GM19452 (cell line): ENCODE measurements at regions not wholly inside any gene's neighbourhood (a gene's known extent, or its start where the extent isn't known, plus 50 kb on each side); places are given as distances from the start of the nearest gene placed in this dataset.
"Not testable (repeated sequence)": the region's sequence is repeated elsewhere in the genome, so short reads cannot be mapped to it uniquely, and the experiment has no call there.

Source experiments
- ATAC-seq: cut with Tn5 transposase; IDR thresholded peaks from one replicate; pipeline ENCODE4 v1.9.1; 2021; ENCODE audit not compliant: unreplicated experiment

GRCh38 chrX:26908218-26908617 is 554.9 kb downstream of the PPP4R3C start:
- no peak for ATAC-seq

GRCh38 chrX:26889574-26889973 is 573.6 kb downstream of the PPP4R3C start:
- ATAC-seq, result no peak

DNA sequence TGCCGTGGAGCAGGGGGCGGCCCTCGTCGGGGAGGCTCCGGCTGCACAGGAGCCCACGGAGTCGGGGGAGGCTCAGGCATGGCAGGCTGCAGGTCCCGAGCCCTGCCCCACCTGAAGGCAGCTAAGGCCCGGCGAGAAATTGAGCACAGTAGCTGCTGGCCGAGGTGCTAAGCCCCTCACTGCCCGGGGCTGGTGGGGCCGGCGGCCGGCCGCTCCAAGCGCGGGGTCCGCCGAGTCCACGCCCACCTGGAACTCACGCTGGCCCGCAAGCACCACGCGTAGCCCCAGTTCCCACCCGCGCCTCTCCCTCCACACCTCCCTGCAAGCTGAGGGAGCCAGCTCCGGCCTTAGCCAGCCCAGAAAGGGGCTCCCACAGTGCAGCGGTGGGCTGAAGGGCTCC is 589.4 kb downstream of the PPP4R3C start:
- no peak for ATAC-seq

DNA sequence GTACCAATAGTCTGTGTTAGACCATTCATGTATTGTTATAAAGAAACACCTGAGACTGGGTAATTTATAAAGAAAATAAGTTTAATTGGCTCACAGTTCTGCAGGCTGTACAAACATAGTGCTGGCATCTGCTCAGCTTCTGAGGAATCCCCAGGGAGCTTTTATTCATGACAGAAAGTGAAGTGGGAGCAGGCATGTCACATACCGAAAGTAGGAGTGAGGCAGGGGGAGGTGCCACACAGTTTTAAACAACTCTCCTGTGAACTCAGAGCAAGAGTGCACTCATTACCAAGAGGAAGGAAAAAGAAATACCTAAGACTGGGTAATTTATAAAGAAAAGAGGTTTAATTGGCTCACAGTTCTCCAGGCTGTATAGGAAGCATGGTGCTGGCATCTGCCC is 591.2 kb downstream of the PPP4R3C start:
- no peak for ATAC-seq

GRCh38 chrX:26851981-26852380 is 611.2 kb downstream of the PPP4R3C start:
- no peak for ATAC-seq

DNA sequence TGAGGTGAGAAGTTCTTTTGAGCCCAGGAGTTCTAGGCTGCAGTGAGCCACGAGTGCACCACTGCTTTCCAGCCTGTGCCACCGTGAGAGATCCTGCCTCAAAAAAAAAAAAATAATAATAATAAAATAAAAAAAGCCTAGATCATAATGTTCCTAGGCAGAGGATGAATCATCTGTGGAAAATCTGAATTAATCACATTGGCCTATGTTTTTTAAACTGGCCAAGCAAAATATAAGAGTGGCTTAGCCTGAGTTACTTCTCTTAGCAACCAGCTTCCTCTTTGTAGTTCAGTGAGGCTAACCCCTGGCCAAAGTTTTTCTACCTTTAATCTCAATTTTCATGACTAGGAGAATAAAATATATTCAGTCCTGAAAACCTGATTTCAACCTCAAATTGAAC is 614.6 kb downstream of the PPP4R3C start:
- no peak for ATAC-seq

GRCh38 chrX:26845056-26845455 is 618.1 kb downstream of the PPP4R3C start:
- ATAC-seq, result no peak

DNA sequence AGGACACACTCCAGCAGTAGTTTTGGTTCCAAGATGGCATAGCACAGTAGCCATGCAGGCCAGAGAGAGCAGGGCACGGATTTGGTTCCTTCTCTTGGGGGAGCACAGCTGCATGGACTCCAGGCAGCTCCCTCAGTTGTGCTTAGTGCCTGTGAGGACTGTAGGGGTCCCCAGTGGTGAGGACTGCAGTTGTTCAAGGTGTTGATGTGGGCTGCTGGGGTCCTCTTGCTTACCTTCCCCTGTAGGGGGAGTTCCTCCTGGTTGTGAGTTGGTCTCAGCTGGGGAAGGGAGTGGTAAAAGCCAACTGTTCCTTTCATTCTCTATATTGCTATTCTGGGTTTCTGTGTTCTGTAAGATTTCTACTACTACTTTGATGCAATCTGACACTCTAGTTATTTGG is 606.5 kb downstream of the MAGEB5 start:
- no peak for ATAC-seq

DNA sequence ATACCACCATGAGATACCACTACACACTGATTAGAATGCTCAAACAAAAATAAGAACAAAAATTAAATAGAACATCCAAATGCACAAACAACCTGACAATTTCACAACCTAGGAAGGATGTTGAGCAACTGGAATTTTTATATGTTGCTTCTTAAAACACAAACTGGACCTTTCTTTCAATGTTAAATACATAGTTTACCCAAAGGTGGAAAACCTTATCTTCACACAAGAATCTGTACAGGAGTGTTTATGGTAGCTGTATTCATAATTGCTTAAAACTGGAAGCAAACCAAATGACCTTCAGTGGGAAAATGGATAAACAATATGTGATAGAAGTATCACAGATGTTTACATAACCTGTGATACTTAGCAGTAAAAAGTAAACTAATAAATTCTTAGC is 573.8 kb downstream of the MAGEB5 start:
- no peak for ATAC-seq

DNA sequence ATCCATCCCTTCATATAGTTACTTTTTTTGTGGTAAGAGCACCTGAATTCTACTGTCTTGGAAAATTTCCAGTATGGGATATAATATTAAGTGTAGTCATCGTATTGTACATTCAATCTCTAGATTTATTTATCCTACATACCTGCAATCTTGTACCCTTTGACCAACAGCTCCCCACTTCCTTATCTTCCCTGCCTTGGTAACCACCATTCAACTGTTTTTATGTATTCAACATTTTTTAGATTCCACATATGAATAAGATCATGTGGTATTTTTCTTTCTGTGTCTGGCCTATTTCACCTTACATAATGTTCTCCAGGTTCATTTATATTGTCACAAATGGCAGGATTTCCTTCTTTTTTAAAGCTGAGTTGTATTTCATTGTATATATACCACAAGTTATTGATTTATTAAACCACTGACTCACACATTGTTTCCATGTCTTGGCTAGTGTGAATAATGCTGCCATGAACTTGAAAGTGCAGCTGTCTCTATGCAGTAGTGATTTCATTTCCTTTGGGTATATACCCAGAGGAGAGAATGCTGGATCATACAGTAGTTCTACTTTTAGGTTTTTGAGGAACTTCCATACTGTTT is 572.5 kb downstream of the MAGEB5 start:
- ATAC-seq, result no peak

DNA sequence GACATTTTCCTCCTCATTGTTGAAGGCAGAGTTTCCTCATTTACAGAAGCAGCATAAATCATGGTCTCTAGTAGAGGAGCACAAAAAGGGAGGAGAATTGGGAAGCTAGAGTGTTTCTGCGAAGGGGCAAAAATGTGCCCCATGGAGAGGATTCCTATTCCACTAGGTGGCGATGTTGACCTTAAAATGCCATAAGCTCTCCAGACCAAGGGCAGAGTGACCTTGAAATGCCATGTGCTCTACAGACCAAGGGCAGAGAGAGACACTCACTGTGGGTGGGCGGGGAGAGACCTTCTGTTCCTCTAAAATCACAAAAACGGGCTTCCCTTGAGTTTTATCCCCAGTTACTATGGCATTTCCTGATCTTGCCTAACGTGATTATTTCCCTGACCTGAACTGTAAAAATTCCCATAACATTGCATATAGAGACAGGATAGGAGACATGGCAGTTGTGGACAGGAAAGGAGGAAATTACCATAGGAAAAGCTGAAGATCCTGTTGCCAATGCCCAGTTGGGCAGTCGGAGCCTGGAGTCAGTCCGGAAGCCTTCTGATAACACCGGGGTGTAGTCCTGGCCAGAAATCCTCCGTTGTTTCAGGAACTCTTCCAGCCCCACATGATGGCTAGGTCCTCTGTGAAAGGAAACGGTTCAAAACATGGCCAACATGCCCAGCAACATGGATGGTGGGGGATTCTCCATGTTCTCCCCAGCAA is 567.7 kb downstream of the MAGEB5 start:
- peak; percentile 55 for ATAC-seq

DNA sequence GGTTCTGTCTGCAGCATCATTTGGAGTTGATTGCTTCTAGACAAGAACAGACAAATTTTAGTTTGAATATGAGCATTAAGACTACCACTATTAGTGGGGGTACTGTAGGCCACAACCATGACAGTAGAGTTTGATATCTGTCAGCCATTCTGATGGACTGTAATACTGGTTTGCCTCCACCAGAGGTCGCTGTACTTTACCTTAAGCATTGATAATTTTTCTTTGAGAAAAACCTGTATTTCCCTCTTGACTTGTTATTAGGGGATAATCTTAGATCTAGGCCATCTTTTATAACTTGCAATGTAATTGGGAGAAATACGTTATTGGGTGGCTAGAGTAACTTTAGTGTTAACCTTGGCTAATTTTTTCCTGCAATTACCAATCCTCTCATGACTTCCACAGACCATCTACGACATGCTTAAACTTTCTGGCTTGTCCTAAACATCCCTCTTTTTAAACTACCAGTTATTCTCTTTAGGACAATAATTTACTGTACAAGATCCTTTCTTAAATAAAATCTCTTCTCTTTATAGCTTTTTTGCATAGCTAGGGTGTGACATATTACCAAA is 562.4 kb downstream of the MAGEB5 start:
- no peak for ATAC-seq

DNA sequence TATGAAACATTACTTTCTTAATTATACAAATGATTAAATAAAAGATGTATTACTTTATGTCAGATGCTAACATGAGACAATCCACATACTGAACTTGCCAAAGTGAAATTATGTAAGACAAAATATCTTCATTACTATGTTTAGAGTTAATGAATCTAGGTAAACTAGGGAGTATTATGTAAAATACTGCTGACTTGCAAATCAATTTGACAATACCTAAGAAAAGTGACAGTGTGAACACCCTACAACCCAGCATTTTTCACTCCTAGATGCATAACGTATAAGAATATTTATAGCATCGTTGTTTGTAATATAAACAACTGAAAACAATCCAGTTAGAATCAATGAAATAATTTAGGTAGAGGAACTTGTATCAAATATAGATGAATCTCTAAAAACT is 546.3 kb downstream of the MAGEB5 start:
- no peak for ATAC-seq

DNA sequence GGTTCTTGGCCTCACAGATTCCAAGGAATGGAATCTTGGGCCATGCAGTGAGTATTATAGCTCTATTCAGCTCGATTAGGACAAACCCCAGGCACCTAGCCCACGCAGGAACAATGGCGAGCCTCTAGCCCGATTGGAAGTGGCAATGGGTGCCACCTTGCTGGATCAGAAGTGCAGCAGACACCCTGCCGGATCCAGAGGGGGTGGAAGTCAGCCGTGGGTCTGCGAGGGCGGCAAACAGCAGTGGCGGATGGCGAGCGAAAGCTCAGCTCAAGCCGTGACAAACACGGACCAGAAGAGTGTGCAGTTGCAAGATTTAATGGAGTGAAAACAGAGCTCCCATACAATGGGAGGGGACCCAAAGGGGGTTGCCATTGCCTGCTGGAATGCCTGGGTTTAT is 539.8 kb downstream of the MAGEB5 start:
- ATAC-seq, result not testable (repeated sequence)

DNA sequence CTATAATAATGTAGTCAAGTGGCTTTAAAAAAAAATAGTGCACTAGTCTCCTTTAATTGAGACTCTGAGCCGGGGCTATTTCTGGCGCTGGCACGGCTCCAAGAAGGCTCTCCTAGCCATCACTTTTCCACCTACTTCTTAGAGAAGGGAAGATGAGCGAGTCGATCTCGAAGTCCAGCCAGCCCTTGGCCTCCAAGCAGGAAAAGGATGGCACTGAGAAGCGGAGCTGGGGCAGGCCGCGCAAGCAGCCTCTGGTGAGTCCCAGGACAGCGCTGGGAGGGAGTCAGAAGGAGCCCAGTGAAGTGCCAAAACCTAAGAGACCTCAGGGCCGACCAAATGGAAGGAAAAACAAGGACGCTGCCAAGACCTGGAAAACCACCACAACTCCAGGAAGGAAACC is 531.9 kb downstream of the MAGEB5 start:
- ATAC-seq, result no peak

- ATAC-seq, result no peak
Measured at GRCh38 chrX:26722666-26723428, 506.9 kb downstream of the MAGEB5 start.

DNA sequence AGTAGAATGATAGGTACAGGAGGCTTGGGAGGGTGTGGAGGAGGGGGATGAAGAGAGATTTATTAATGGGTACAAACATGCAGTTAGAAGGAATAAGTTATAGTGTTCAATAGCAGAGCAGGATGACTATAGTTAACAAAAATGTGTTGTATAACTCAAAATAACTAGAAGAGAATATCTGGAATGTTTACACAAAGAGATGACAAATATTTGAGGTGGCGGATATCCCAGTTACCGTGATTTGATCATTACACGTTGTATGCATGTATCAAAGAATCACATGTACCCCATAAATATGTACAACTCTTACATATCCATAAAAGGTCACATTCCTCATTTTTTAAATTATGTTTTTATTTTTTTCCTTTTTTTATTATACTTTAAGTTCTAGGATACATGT is 456.6 kb downstream of the MAGEB5 start:
- ATAC-seq, result no peak

DNA sequence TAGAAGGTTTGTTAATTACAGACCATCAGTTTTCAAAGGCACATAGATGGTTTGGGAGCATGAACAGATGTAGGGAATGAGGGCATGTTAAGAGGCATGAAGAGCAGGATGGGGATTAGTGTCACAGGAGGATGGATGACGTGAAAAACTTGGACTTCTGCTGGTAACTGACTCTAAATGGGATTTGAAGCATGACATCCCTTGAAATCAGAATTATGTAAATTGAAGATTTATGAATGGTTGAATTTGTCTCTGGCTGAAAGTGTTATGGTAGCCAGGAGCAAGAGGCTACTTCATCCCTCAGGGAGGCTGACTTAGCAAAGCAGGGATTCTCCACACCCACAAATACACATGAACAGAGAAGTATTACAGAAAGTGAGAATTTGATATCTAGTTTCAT is 454.6 kb downstream of the MAGEB5 start:
- ATAC-seq, result no peak

- ATAC-seq, result no peak
Measured at GRCh38 chrX:26664919-26665318, 448.9 kb downstream of the MAGEB5 start.

DNA sequence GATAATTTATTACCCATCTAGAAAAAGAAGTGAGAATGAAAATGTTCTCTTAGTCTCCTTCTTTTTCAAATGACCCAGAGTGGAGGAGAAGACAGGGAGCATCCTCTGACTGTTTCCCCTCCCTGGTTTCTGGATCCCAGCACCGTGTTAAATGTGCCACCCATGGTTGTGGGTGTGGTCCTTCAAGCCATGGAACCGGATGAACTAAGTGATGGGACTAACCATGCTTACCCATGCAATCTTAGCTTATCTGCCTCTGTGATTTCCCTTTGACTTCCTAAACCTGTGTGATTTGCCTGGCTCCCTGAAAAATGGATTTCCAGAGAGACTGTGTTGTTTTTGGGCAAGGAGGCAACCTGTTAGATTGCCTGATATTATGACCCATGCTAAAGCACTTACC is 437.1 kb downstream of the MAGEB5 start:
- no peak for ATAC-seq

- no peak for ATAC-seq
Measured at GRCh38 chrX:26651755-26652154, 435.8 kb downstream of the MAGEB5 start.

GRCh38 chrX:26649534-26649933 is 433.6 kb downstream of the MAGEB5 start:
- no peak for ATAC-seq
